ENCODE measurements at regions not wholly inside any gene's neighbourhood (a gene's known extent, or its start where the extent isn't known, plus 50 kb on each side); places are given as distances from the start of the nearest gene placed in this dataset.

- TF ChIP-seq RBAK (CRISPR knock-in tag; IDR thresholded peaks at IDR 0.05) (no peak), NFYB (CRISPR knock-in tag; IDR thresholded peaks at IDR 0.05) (no peak), CTCF (CRISPR knock-in tag; IDR thresholded peaks at IDR 0.05) (no peak), KLF16 (CRISPR knock-in tag; IDR thresholded peaks at IDR 0.05) (no peak), ZFP82 (CRISPR knock-in tag; IDR thresholded peaks at IDR 0.05; ENCODE audit: borderline replicate concordance) (no peak), POLR2AphosphoS5 (IDR thresholded peaks at IDR 0.05; ENCODE audit: low read depth, low read length) (no peak), CREB1 (IDR thresholded peaks at IDR 0.05) (no peak), CREB1 (CRISPR knock-in tag; IDR thresholded peaks at IDR 0.05) (no peak), TAF1 (CRISPR knock-in tag; IDR thresholded peaks at IDR 0.05) (no peak), EP300 (IDR thresholded peaks at IDR 0.05; ENCODE audit: low read depth in 2 of 2, low read length in 2 of 2) (no peak), EP300 (CRISPR knock-in tag; IDR thresholded peaks at IDR 0.05; ENCODE audit: borderline replicate concordance) (no peak), TP53 (CRISPR knock-in tag; conservative IDR thresholded peaks at IDR 0.05) (no peak), MEIS2 (CRISPR knock-in tag; IDR thresholded peaks at IDR 0.05) (no peak), ZFAT (CRISPR knock-in tag; conservative IDR thresholded peaks at IDR 0.05) (no peak), ZNF121 (CRISPR knock-in tag; IDR thresholded peaks at IDR 0.05) (no peak)
Observed at GRCh38 chr16:79267781-79268180, 332.8 kb downstream of the MAF start.
